Activated T-cell treated with anti-CD3 and anti-CD28 coated beads for 4 hours (primary cell): ENCODE measurements at regions not wholly inside any gene's neighbourhood (a gene's known extent, or its start where the extent isn't known, plus 50 kb on each side); places are given as distances from the start of the nearest gene placed in this dataset.
"Not testable (repeated sequence)": the region's sequence is repeated elsewhere in the genome, so short reads cannot be mapped to it uniquely, and the experiment has no call there.

ENCODE experiments used
- DNase-seq: peaks from one replicate; pipeline ENCODE4 v3.0.0-alpha.2; 2020

DNA sequence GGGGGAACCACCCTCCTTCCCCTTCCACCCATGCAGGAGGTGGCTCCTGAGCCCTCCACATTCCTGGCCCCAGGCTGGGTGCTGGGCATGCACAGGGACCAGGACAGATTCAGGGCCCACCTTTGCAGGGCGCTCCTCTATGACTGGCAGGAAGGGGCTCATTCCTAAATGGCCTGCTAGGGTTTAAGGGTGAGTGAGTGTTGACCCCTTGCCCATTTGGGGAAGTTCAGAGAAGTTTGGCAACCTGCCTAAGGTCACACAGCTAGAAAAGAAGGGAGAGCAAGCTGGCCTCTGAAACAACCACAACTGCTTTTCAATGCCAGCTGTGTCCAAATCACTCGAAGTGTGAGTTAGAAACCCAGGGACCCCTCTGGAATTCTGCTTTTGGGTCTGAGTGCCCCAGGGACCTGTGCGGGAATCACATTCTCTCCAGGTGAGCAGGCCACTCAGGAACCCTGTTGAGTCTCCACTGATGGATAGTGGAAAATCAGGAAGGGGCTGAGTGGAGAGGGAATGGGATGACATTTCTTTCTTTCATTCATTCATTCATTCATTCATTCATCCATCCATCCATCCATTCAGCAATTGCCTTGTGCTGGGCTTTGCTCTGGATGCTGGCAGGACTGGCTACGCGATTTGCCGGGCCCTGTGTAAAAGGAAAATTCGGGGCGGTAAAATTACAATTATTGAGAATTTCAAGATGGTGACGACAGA lies 191.9 kb downstream of the C9orf50 start:
- no peak for DNase-seq

DNA sequence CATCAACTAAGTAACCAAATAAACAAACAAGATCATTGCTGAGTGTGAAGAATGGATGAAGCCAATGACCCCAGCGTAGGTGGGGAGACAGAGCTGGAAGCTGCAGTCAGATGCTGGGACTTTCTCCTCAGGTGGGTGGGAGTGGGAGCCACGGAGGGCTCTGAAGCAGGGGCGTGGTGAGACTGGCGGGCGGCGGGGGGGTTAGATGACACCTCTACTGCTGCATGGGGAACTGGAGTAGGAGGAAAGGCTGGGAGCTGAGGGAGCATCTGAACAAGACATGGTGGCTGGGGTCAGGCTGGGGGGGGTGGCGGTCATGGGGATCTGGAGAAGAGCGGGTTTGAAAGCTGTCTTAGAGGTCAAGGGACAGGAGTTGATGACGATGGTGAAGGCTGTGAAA lies 193.8 kb downstream of the C9orf50 start:
- DNase-seq = no peak

DNA sequence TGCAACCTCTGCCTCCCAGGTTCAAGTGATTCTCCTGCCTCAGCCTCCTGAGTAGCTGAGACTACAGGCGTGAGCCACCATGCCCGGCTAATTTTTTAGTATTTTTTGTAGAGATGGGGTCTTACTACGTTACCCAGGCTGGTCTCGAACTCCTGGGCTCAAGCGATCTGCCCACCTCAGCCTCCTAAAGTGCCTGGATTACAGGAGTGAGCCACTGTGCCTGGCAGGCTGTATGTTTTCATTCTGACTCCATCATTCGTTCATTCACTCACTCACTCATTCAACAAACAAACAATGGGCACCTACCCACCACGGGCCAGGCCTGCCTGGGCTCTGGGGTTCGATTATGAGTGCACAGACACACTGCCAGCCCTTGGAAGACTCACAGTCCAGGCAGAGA lies 197.1 kb downstream of the C9orf50 start:
- DNase-seq = not testable (repeated sequence)

DNA sequence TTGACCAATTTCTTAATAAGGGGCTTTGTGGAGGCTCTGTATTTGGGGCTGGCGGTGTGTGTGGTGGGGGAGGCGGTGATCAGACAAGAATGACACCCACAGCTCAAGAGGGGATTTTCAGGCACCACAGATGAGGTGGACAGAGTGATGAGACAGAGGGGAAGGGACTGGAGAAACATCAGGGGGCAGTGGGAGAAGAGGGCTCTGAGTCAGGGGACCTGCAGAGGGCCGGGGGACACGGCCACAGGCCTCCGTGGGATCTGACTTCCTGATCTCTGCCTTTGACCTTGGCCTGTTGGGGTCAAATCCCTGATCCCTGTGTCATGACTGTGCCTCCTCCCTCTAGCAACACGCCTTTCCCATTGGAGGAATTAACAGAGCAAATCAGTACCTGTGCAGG lies 197.7 kb downstream of the C9orf50 start:
- no peak for DNase-seq

DNA sequence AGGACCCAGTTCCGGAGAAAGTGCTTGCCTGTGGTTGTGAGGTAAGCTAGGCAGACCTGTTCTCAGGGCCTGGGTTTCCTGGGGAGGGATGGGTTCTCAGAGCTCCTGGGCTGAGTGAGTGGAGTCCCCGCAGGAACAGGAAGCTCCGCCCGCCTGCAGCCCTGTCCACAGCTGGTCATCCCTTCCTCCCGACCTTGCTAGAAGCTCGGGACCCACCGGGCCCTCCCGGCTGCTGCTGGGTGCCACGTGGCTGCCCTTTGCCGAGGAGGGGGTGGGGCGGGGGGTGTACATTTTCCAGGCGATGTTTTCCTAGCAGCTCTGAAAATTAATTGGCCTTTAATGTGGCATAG lies 198.1 kb downstream of the C9orf50 start:
- no peak for DNase-seq

DNA sequence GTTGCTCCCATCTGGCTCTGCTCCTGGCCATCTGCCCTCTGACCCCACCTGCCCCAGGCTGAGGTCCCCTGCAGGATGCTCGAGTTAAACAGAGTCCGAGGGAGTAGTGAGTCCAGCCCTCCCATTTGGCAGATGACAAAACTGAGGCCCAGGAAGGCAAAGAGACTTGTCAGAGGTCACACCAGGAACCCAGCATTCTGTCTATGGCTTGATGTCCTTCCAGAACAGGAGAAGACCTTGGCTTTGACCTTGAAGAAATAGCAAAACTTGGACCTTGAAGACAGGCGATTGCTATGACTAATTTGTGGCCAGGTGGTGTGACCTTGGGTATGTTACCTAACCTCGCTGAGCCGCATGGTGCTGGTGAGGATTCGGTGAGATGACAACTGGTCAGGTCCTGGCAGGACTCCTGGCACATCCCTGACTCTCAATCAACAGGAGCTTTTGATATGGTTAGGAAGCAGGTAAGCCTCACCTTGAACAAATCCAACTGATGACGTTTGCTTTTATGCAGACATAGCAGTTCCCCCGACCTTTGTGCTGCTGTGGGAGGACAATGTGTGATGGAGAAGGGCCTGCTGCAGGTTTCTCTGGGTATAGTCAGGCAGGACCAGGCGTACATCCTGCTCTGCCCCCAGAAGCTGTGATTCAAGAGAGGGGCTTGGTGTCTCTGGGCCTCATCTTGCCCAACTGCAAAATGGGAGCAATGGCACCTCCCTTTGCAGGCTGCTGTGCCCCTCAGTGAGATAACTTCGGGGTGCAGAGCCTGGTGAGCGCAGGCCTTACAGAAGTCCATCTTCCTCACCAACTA lies 198.7 kb downstream of the C9orf50 start:
- no peak for DNase-seq

DNA sequence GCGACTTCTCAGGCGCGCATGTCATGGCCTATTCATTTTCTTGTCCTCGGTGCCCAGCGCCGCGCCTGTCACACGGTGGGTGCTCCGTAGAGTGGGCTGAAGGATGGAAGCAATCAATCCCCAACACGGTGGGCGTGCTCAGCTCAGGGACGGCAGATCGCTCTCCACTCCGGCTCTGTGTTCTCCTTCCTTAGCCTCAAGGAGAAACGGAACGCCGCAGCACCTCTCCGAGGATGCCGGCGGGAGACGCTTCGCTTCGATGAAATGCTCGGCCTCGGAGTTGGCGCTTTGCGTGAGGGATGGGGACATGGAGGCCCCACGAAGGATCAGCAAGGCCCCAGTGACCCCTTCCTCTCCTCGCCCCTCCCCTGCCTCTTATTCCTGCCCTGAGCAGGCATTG lies 199.5 kb downstream of the C9orf50 start:
- DNase-seq = no peak

DNA sequence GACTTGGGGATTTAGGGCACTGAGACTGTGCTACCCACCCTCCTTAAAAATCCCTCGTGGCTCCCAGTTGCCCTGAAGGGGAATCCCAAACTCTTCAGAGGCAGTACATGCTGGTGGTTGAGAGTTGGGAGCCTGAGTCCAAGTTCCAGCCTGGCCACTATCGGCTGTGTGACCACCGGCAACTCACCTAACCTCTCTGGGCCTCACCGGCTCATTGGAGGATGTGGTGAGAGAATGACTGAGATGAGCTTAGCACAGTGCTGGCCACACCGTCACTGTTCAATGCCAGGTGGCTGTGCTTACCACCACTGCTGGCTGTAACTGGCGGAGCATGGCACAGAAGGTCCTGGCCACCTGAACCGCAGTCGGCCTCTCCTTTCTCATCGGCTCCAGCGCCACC lies 200.2 kb downstream of the C9orf50 start:
- DNase-seq = no peak

DNA sequence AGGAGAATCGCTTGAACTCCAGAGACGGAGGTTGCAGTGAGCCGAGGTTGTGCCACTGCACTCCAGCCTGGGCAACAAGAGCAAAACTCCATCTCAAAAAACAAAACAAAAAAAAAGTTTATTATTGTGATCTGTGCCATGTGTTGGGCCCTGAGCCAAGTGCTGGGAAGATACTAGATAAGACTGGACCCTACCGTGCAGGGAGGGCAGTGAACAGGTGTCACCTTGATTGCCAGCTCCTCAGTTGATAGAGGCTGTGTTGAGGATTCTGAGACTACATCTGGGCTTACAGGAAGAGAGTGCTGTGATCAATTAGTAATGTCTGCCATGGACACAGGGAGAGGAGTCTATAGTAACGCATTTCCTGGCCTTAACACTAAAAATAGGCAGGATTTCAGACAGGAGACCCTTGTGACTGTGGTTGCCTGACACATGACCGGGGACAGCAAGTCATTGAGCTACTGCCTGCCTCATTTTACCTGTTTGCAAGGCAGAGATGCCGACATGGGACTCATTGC lies 201.5 kb downstream of the C9orf50 start:
- DNase-seq = no peak

DNA sequence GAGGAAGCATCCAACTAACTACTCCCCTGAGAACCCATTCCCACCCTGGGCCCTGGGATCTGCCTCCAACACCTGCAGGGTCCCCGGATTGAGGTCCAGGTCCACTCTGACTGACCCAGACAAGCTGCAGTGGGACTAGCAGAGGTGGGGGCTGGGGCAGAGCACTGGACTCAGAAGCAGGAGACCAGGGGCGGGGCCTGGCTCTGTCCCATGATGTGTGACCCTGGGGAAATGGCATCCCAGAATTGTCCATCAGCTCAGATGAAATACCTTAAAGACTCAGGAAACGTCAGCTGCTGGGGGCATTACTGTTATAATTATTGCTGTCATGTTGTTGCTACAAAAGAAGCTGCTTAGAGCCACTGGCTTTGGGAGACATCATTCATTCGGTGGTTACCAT lies 202.4 kb downstream of the C9orf50 start:
- no peak for DNase-seq

DNA sequence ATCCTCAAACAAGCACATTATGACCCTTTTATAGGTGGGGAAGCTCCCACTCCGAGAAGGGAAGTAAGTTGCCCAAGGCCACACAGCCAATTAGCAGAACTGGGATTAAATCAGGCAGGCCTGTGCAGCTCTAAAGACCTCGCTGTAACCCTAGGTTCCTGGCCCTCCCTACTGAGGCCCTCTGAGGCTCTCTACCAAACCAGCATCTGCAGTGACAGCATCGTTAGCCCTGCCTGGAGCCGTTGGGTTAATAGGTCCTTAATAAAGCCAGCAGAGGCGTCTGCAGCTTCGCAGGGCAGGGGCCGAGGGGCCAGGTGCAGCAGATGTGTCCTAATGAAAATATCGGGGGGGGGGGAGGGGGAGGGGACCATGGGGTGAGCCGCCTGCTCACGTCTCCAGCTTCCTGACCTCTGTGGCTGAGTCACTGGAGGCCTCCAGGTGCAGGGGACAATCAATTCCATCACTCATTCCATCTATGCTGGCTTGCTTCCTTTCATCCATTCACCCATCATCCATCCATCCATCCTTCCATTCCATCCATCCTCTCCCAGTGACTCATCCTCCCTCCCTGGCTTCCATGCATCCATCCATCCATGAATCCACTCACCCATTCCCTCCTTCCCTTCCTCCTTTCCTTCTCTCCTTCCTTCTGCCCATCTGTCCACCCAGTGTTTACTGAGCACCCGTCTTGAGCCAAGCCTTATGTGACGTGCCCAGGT lies 203.9 kb downstream of the C9orf50 start:
- DNase-seq = no peak

DNA sequence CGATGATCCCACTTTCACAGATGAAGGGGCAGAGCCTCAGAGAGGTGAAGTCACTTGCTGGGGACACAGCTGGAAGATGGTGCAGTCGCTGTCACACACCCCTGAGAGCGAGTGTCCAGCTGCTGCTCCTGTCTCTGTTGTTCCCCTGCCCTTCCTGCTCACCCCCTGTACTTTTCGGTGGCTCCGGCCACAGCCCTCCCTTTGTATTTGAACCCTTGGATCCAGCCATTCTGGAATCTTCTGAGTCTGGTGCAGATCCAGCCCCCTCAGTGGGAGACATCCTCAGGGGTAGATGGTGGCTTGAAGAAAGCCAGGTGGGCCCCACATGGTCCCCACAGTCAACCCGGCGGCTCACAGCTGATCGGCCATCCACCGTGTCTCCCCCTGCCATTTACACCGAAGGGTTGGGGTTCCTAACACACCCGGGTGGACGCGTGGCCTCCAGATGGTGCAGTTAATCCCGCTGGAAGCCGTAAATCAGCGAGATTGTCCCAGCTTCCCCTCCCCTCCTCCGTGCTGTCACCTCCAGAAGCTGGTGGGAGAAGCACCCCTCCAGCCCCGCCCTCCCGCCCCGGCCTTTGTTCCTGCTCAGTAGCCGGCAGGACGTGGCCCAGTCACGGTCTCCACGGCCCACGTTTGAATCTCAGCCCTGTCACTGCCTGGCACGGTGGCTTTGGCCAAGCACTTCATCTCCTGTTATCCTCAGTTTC lies 204.8 kb downstream of the C9orf50 start:
- no peak for DNase-seq

DNA sequence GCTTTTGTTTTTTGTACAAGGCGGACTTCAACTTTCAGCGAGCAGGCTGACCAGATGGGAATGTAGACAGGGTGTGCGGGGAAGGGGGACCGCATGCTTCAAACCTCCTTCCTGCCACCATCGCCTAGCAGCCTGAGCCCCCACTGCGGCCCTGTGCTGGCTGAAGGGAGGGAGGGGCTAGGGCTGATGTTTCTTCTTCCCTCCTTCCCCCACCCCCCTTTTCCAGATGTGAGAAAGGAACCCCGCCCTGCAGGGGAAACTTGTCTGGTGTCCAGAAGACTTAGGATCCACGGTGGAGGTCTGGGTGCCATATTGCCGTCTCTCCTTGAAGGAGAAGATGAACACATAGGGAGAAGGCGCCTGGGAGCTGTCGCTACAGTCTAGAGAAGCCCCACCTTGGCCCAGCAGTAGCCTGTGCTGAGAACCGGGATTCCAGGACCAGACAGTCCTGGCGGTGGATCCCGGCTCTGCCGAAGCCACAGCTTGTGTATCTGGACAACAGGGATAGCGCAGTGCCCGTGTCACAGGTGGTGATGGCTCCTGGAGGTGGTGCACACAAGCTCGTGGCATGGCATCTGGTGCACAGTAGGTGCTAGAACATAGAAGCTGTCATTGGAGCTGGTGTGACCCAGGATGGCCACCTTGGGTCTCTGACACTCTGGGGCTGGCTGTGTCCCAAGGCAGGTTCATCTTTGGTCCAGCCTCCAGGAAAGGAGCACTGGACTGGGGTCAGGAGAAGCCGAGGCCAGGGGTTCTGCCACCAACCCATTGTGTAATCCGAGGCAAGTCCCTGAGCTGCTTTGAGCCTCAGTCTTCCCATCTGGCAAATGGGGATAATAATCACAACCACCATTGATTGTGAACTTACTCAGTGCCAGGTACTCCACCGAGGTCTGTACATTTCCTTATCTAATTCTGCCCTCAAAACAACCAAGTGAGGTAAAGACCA lies 205.6 kb downstream of the C9orf50 start:
- no peak for DNase-seq

DNA sequence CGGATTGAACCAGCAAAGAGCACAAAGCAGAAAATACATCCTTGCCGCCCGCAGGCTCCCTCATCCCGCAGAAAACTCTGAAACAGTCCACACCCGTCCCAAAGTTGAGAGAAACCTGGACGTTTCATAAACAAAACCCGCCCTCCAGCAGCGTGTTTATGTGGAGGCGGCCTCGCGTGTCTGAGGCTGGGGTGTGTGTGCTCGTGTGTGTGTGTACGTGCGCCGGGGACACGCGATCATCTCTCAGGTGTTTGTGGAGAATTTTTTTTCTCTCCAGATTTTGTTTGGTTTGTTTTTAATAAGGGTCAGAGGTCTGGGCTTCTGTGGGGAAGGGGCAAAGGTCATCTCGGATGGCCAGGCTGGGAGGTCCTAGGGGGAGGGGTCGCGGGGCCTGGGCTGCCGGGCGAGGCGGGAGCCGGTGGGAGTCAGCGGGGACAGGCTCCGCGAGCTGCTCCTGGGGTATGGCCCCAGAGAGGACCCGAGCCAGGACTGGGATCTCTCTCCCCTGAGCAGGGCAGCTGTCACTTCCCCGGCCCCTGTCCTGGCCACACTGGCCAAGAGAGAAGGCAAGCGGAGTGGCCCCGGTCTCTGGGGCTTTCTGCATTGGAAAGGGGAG lies 206.4 kb downstream of the C9orf50 start:
- DNase-seq = peak; percentile 48

DNA sequence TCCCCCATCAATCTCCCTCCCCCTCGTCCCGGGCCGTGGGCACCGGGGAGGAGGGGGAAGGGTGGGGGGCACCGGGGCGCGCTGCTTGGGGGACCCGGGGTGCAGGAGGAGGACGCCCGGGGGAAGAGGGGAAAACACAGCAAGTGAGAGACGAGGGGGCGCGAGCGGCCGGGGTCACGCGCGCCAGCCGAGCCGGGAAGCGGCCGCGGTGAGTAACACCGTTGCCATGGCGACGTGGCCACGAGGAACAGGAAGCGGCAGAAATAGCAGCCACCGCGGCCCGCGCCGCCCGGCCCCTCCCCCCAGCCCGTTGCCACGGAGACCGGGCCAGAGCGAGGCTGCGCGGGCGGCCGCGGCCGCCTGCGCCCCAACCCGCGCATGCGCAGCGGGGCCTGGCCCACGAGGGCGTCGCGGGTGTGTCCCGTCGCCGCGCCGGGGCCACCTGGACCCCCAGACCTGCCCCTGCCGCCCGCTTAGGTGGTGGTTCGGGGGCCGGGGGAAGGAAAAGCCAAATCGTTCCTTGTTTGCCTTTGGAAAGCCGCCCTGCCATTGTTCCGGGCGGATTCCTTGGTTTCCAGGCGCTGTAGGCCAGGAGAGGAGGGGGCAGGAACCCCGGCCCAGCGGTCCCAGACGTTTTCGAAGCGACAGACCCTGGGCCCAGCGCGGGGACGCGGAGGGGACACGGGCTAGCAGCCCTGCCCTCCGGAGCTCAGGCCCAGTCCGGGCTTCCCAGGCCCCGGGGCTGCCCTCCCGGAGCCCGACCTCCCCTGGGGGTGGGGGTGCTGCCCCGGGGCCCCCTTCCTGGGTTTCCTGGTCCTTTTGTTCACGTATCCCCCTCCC lies 207.1 kb downstream of the C9orf50 start:
- peak; percentile 99 for DNase-seq

DNA sequence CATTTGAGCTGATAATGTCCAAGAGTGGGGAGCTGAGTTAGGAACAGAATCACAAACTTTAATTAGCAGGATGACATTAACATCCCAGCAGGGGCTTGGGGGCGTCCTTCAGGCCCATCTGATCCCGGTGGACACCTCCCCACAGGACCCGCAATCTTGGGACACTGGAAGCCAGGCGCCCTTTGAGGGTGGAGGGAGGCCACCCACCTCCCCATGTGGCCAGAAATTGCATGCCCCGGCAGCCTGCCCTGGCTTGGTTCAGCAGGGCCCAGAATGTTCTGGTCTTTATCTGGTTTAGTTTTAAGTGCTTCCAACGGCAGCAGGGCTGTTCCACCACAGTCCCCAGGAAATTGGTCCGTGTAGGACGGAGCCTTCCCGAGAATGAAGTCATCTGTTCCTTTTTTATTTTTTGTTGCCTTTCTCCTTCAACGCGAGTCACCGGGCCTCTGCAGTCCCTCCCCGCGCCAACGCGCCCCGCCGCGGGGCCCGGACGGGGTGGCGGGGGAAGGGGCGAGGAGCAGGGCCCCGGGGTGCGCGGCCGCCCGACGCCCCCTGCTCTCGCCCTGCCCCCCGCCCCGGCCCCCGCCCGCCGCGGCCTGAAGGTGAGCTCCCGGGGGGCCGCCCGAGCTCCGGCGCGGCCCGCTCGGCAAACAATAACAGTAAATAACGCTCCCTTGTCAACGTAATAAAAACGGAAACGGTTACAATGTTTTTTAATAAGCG lies 207.9 kb downstream of the C9orf50 start:
- DNase-seq = peak; percentile 17

DNA sequence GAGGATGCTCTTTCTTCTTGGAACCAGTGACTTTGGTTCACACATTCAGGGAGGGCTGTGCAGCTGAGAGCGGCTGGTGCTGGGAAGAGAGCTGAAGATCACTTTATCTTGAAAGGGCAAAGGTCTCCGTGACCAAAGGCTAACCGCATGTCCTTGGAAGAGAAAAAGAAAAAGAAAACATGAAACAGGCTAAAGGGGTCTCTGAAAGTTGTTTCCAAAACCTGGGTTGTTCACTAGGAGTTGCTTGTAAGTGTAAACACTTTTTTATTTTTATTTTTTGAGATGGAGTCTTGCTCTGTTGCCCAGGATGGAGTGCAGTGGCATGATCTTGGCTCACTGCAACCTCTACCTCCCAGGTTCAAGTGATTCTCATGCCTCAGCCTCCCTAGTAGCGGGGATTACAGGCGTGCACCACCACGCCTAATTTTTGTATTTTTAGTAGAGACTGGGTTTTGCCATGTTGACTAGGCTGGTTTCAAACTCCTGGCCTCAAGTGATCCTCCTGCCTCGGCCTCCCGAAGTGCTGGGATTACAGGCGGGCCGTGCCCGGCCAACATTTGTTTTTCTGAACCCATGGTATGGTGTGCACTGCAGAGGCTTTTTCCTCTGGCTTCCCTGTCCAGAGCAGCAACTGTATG lies 208.6 kb downstream of the C9orf50 start:
- DNase-seq = not testable (repeated sequence)

DNA sequence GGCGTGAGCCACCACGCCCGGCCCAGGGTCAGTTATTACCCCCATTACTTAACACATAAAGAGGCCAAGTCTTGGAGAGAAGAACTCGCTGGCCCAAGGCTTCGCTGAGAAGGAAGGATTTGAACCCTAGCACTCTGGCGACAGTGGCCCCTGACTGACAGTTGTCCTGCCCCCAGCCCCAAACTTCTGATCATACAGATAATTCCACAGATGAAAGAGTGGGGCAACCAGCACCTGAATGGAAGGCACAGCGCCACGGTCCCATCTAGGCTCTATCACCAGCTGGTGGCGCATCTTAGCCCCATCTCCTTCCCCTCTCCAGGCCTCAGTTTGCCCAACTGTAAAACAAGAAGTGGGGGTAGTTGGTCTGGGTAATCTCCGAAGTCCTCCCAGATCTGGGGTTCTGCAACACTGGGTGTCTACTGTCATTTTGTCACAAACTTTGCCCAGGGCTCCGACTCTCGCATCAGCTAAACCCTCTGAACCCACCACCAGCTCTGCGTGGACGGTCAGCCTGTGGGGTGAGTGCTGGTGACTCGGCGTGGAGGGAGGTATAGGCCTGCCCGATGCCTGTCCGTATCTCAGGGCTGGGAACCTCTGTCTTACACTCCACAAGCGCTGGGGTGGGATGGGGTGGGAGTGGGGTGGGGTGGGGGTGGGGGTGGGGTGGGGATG lies 209.3 kb downstream of the C9orf50 start:
- DNase-seq = no peak

DNA sequence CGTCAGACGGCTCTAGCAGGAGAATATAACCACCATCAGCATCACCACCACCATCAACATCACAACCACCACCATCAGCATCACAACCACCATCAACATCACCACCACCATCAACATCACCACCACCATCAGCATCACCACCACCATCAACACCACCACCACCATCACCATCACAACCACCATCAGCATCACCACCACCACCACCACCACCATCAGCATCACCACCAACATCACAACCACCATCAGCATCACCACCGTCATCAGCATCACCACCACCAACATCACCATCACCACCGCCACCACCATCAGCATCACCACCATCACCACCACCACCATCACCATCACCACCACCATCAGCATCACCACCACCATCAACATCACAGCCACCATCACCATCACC lies 210.7 kb downstream of the C9orf50 start:
- DNase-seq = no peak
